HFF-Myc (cell line): ENCODE measurements at regions not wholly inside any gene's neighbourhood (a gene's known extent, or its start where the extent isn't known, plus 50 kb on each side); places are given as distances from the start of the nearest gene placed in this dataset.
A peak's percentile ranks its signal among the peaks of the same experiment; 100 is the strongest.

Experiments used
- DNase-seq: peaks from one replicate; pipeline ENCODE4 v3.0.0-alpha.2; 2011; ENCODE audit warnings: low read depth; ENCODE audit errors: extremely low read depth
- H3K4me3 ChIP-seq: replicated peaks from 2 replicates; pipeline ENCODE4 v1.5.1; 2011; ENCODE audit warnings: low read depth, mild to moderate bottlenecking, control low read depth, low read length
- CTCF ChIP-seq: IDR thresholded peaks from 2 replicates; pipeline ENCODE4 v1.5.1; 2012; ENCODE audit warnings: mild to moderate bottlenecking, low read depth, low read length, control low read depth; ENCODE audit errors: missing control alignments

DNA sequence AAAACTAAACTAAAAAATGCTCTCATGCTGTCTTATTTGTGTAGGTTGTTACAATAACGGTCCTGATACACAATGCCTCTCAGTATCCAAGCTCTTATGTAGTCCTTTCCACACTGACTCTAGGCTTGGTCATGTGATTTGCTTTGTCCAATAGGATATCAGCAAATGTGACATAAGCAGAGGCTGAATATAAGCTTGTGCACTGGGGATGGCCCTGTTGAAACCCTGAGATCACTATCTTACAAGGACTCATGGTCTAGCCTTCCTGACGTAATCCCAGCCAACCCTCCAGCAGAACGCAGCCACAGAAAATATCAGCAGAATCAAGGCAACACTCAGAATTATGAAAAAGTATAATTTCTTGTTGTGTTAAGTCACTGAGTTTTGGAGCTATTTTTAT, 145.1 kb upstream of the CCN2 start:
- no peak for DNase-seq
- no peak for TF ChIP-seq CTCF
- H3K4me3 ChIP-seq = no peak overlapping the region

DNA sequence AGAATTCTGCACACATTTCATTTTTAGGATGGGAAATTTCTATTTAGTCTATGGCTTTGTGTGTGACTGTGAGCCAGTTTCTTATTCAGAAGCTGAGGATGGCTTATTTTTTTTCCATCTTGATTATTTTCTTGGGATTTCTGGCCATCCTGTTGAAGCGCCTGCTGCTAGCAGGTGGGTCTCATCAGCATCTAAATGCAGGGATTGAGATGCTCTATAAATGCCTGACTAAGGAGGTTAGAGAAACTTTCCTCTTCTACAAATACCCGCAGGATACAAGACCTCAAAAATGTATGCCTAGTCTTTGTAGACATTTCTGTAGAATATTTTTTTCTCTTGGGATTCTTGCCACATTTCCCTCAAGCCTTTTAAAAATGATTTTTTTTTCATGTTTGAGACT, 138.0 kb upstream of the CCN2 start:
- no peak overlapping the region for H3K4me3 ChIP-seq
- DNase-seq = no peak
- TF ChIP-seq CTCF = no peak

GRCh38 chr6:132088150-132088549, 137.0 kb upstream of the CCN2 start:
- DNase-seq = no peak
- no peak for TF ChIP-seq CTCF

GRCh38 chr6:132087391-132087790, 136.2 kb upstream of the CCN2 start:
- no peak for DNase-seq
- H3K4me3 ChIP-seq = no peak overlapping the region
- TF ChIP-seq CTCF = no peak

More at GRCh38 chr6:132088150-132088549, 137.0 kb upstream of the CCN2 start:
- no peak overlapping the region for H3K4me3 ChIP-seq

DNA sequence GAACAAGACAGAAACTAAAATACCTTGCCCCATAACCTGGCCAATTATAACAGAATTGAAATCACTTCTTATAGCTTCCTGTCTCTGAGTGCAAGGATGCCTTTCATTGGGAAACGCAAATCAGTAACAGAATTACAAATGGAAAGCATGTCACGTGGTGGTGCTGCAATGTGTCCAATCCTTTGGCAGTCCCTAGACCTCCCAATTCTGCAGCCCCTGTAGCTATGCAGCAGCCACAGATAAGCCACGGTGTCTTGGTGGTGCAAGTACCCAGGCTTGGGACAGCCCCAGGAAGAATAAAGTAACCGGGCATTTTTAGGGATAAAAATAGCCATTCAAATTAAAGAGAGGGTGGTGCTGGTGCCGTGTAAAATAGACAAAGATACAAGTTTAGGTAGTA, 134.6 kb upstream of the CCN2 start:
- no peak for TF ChIP-seq CTCF
- H3K4me3 ChIP-seq = no peak overlapping the region
- no peak for DNase-seq

GRCh38 chr6:132084811-132085509, 133.8 kb upstream of the CCN2 start:
- TF ChIP-seq CTCF = no peak
- DNase-seq = peak; percentile 48
- no peak overlapping the region for H3K4me3 ChIP-seq

- TF ChIP-seq CTCF = no peak
- DNase-seq = no peak
- no peak overlapping the region for H3K4me3 ChIP-seq
Measured at GRCh38 chr6:132082421-132082820, 131.2 kb upstream of the CCN2 start.
